ENCODE measurements at regions not wholly inside any gene's neighbourhood (a gene's known extent, or its start where the extent isn't known, plus 50 kb on each side); places are given as distances from the start of the nearest gene placed in this dataset.

- no peak for TF ChIP-seq CTCF (IDR thresholded peaks at IDR 0.05 in 2 of 3, conservative IDR thresholded peaks at IDR 0.05 in 1 of 3; ENCODE audit: borderline replicate concordance in 1 of 3, insufficient read depth in 1 of 3, low read depth in 2 of 3, low read length in 2 of 3)
- no peak for TF ChIP-seq EZH2 (IDR thresholded peaks at IDR 0.05)
- TF ChIP-seq CBX3 (IDR thresholded peaks at IDR 0.05; ENCODE audit: low read depth), result no peak
- TF ChIP-seq RAD21 (IDR thresholded peaks at IDR 0.05; ENCODE audit: low read depth), result no peak
- TF ChIP-seq EZH2phosphoT487 (IDR thresholded peaks at IDR 0.05; ENCODE audit: borderline replicate concordance), result no peak
- H3K9me3 ChIP-seq (ENCODE audit: control insufficient read depth in 1 of 2, insufficient read depth in 1 of 2, low read depth in 1 of 2, low read length in 2 of 2), result no peaks in the 10 kb centered on the region
- ChIA-PET POLR2A (no interaction called here), RAD21 (ENCODE audit: low non-redundant PET in 1 of 2, low total read pairs in 2 of 2, uncharacterized antibody in 2 of 2, unreplicated experiment in 2 of 2) (no interaction called here), CTCF (no interaction called here)
- no peak overlapping the region for H3K27ac ChIP-seq (ENCODE audit: low read depth, low read length)
- H4K20me1 ChIP-seq (ENCODE audit: insufficient read depth), result no peaks in the 10 kb centered on the region
- intact Hi-C loops (cut with micrococcal nuclease), result no loop called here
- no peaks in the 10 kb centered on the region for H3K27me3 ChIP-seq (ENCODE audit: insufficient read depth, low read length)
- no peak overlapping the region for H3K9ac ChIP-seq (ENCODE audit: low read length)
- ATAC-seq (no peak), DNase-seq (ENCODE audit: low read depth, low spot score) (no peak)
- no peaks in the 10 kb centered on the region for H3K36me3 ChIP-seq (ENCODE audit: control insufficient read depth in 1 of 2, insufficient read depth in 2 of 2, low read length in 2 of 2)
- H3K79me2 ChIP-seq (ENCODE audit: insufficient read depth, low read length), result no peaks in the 10 kb centered on the region
- H2AFZ ChIP-seq (ENCODE audit: low read depth, low read length, poor library complexity, severe bottlenecking), result no peak overlapping the region
- BruUV-seq (replicated peaks), result no TSS peak
- H3K4me3 ChIP-seq (replicated peaks in 1 of 2; ENCODE audit: low read depth in 1 of 2, low read length in 2 of 2), result no peak overlapping the region
- no peaks in the 10 kb centered on the region for H3K4me1 ChIP-seq (ENCODE audit: control insufficient read depth in 1 of 2, insufficient read depth in 2 of 2, low read length in 2 of 2)
- H3K4me2 ChIP-seq (ENCODE audit: low read length), result no peak overlapping the region
- H3K9me2 ChIP-seq (ENCODE audit: insufficient read depth), result no peaks in the 10 kb centered on the region
These were observed 125.4 kb downstream of the CCDC34 start for GRCh38 chr11:27237643-27238042.

GRCh38 chr11:27234961-27235360 lies 128.1 kb downstream of the CCDC34 start:
- Histone ChIP-seq H3K4me2 (ENCODE audit: low read length) (no peak overlapping the region), H3K4me1 (ENCODE audit: control insufficient read depth in 1 of 2, insufficient read depth in 2 of 2, low read length in 2 of 2) (no peaks in the 10 kb centered on the region), H4K20me1 (ENCODE audit: insufficient read depth) (no peaks in the 10 kb centered on the region), H3K27ac (ENCODE audit: low read depth, low read length) (no peak overlapping the region), H3K79me2 (ENCODE audit: insufficient read depth, low read length) (no peaks in the 10 kb centered on the region), H3K4me3 (replicated peaks in 1 of 2; ENCODE audit: low read depth in 1 of 2, low read length in 2 of 2) (no peak overlapping the region), H3K36me3 (ENCODE audit: control insufficient read depth in 1 of 2, insufficient read depth in 2 of 2, low read length in 2 of 2) (no peaks in the 10 kb centered on the region), H3K9me2 (ENCODE audit: insufficient read depth) (no peaks in the 10 kb centered on the region), H2AFZ (ENCODE audit: low read depth, low read length, poor library complexity, severe bottlenecking) (no peak overlapping the region), H3K27me3 (ENCODE audit: insufficient read depth, low read length) (no peaks in the 10 kb centered on the region), H3K9ac (ENCODE audit: low read length) (no peak overlapping the region), H3K9me3 (ENCODE audit: control insufficient read depth in 1 of 2, insufficient read depth in 1 of 2, low read depth in 1 of 2, low read length in 2 of 2) (no peaks in the 10 kb centered on the region)
- BruUV-seq (replicated peaks), result no TSS peak
- TF ChIP-seq MAX (IDR thresholded peaks at IDR 0.05) (no peak), REST (IDR thresholded peaks at IDR 0.05; ENCODE audit: low read depth) (no peak), SIN3A (IDR thresholded peaks at IDR 0.05; ENCODE audit: low read depth) (no peak), SP1 (IDR thresholded peaks at IDR 0.05; ENCODE audit: low read depth) (no peak), SRF (IDR thresholded peaks at IDR 0.05; ENCODE audit: low read depth) (no peak), EZH2phosphoT487 (IDR thresholded peaks at IDR 0.05; ENCODE audit: borderline replicate concordance) (no peak), JUND (IDR thresholded peaks at IDR 0.05) (no peak), ATF3 (IDR thresholded peaks at IDR 0.05) (no peak)
- no peak for ATAC-seq
- POLR2A ChIA-PET, result no interaction called here
- intact Hi-C loops (cut with micrococcal nuclease), result no loop called here
- no peak for DNase-seq (ENCODE audit: low read depth, low spot score)
- RAD21 ChIA-PET (ENCODE audit: low non-redundant PET in 1 of 2, low total read pairs in 2 of 2, uncharacterized antibody in 2 of 2, unreplicated experiment in 2 of 2), result no interaction called here
- CTCF ChIA-PET, result no interaction called here

All from HCT116 (cell line).